ENCODE measurements at regions not wholly inside any gene's neighbourhood (a gene's known extent, or its start where the extent isn't known, plus 50 kb on each side); places are given as distances from the start of the nearest gene placed in this dataset.

DNA sequence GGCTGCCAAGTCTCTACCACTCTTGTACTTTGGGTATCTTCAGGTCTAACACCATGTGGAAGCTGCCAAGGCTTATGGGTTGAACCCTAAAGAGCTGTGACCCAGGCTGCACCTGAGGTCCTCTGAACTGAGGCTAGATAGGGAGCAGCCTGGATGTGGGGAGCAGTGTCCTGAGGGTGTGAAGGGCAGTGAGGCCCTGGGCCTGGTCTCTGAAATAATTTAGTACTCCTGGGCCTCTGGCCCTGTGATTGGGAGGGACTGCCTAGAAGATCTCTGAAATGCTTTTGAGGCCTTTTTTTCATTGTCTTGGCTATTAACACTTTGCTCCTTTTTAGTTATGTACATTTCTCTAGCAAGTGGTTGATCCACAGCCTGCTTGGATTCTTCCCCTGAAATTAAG is 847.2 kb upstream of the B3GALT2 start:
- TF ChIP-seq POLR2A (IDR thresholded peaks at IDR 0.05; ENCODE audit: low read depth, low read length) (no peak), JUND (IDR thresholded peaks at IDR 0.05; ENCODE audit: low read depth, low read length) (no peak)
